Mononuclear cell (primary cell): ENCODE measurements at regions not wholly inside any gene's neighbourhood (a gene's known extent, or its start where the extent isn't known, plus 50 kb on each side); places are given as distances from the start of the nearest gene placed in this dataset.

ENCODE experiments used
- H3K27me3 ChIP-seq: 2 replicates; pipeline ENCODE4 v1.6.0; 2011; ENCODE audit warnings: low read length, control low read depth; ENCODE audit not compliant: insufficient read depth
- H3K4me1 ChIP-seq: 2 replicates; pipeline ENCODE4 v1.5.1; 2011; ENCODE audit warnings: mild to moderate bottlenecking, low read length, control low read depth; ENCODE audit not compliant: insufficient read depth
- H3K4me3 ChIP-seq: 2 replicates; pipeline ENCODE4 v1.5.1; 2011; ENCODE audit warnings: mild to moderate bottlenecking, low read length, moderate library complexity
- H3K9me3 ChIP-seq: 2 replicates; pipeline ENCODE4 v1.5.1; 2011; ENCODE audit warnings: low read depth, mild to moderate bottlenecking, control low read depth, low read length

DNA sequence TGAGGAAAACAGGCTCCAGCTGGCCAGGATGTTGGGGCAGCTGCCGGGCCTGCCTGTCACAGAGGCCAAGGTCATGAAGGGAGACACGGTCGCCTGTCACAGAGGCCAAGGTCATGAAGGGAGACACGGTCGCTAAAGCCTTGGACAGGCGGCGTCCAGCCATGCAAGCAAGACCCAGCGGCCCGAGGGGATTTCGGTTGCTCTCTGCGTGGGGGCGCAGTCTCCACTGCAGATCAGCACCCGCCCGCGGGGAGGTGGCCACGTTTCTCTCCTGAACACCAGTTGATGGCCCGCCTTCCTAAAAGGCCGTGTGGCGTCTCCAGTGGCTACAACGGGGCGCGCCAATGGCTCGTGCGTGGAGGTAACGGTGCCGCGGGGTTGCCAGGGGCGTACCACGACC lies 67.0 kb upstream of the PCGF5 start:
- no peak overlapping the region for H3K4me3 ChIP-seq
- no peaks in the 10 kb centered on the region for H3K9me3 ChIP-seq
- no peaks in the 10 kb centered on the region for H3K27me3 ChIP-seq
- no peaks in the 10 kb centered on the region for H3K4me1 ChIP-seq

DNA sequence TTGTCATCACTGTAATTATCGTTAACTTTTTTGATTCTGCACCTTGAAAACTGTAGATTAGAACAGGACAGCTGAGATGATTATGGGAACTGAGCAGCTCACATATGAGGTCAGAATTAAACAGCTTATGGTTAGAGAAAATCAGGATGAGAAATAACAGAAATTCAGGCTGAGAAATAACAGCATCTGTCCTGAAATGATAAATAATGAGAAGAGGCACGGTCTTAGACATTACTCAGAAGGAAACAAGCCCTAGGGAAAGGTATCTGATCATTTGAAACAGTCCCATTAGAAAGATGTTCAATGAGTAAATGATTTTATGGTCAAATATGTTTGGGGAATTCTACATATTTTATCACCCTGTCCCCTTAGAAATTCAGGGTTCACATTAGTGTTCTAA lies 65.6 kb upstream of the PCGF5 start:
- Histone ChIP-seq H3K27me3 (no peaks in the 10 kb centered on the region), H3K4me1 (no peaks in the 10 kb centered on the region), H3K4me3 (no peak overlapping the region), H3K9me3 (no peaks in the 10 kb centered on the region)

DNA sequence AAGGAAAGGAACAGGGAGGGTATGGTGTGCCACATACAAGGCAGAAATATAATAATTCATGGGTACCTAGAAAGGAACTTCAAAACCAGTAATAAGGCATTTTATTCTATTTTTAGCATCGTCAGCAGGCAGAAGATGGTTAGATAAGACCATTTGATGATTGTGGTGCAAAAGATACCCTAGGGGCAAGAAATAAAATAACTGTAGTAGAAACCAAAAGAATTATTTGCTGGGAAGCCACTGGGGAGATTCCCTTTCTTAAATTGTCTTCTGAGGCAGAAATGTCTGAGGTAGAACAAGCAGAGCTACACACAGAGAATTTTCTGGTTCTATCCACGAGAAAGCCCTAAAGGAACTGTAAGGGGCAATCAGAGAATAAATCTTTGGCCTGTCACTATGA lies 64.3 kb upstream of the PCGF5 start:
- Histone ChIP-seq H3K4me1 (no peaks in the 10 kb centered on the region), H3K9me3 (no peaks in the 10 kb centered on the region), H3K27me3 (no peaks in the 10 kb centered on the region)

DNA sequence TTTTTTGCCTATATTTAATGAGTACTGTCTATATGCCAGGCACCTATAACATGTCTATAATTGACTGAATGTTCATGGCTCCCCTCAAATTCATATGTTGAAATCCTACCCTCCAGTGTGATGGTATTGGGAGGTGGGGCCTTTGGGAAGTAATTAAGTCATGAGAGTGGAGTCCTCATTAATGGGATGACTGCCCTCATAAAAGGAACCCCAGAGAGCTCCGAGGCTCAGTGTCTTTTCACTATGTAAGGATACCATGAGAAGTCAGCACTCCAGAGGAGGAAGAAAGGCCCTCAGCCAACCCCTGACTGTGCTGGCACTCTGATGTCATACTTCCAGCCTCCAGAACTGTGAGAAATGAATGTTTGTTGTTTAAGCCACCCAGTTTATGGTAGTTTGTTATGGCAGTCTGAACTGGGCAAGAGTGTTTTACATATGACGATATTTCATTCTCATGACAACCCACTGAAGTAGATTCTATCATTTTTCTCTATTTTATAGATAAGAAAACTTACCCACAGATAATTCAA lies 61.1 kb upstream of the PCGF5 start:
- no peaks in the 10 kb centered on the region for H3K9me3 ChIP-seq
- H3K4me3 ChIP-seq = no peak overlapping the region
- peaks cover 12% of the 10 kb centered on the region for H3K4me1 ChIP-seq
- H3K27me3 ChIP-seq = no peaks in the 10 kb centered on the region

More for the DNA sequence above, 64.3 kb upstream of the PCGF5 start:
- H3K4me3 ChIP-seq = no peak overlapping the region

DNA sequence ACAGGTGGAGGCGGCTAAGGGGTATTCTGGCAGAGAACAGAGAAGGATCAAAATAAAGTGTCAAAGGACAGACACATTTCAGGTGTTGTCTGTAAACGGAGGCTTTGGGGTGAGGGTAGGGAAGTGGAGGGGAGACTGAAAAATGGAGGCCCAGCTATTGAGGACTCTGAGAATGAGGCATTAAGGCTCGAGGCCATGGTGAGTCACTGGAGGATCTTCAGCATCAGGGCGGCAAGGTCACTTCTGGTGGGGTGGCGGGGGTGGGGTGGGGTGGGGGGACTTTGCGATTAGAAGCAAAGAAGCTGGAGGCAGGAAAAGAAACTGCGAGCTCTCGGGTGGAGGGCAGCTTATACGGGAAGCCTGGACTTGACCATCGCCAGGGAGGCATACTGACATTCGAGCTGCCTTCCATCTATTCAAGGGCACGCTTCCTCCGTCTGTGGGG lies 58.4 kb upstream of the PCGF5 start:
- Histone ChIP-seq H3K9me3 (no peaks in the 10 kb centered on the region), H3K4me3 (peak overlapping the region; percentile 59), H3K27me3 (no peaks in the 10 kb centered on the region), H3K4me1 (peaks cover 18% of the 10 kb centered on the region)

DNA sequence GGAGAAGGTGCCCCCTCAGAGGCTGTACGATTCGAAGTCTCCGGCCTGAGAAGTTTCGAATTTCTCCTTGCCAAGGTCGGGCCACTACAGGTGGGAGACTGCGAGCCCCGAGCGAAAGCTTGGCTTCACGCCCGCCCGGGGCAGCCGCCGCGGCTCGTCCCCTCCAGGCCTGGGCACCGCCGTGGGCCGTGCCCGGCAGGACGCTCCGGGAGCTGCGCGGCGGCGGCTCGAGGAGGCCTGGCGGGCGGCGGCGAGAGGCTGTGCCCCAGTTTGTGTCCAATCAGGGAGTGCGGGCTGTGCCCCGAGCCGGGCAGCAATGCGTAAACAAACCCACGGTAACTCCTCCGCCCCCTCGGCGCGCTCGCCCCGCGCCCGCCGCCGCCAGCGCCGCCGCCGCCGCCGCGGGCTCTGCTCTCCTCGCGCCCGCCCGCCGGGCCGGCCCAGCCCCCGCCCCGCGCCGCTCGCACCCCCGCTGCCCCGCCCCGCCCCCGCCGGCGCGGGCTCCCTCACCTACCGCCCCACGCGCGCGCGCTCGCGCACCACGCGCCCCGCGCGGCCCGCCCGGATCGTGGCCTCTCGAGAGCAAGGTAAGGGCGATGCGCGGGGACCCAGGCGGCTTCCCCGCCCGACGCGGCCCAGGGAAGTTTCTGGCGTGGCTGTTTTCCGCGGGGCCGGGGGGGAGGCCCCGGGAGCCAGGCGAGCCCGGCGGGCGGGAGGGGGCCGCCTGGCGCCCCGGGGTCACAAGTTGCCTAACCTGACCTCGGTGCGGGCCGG lies 57.8 kb upstream of the PCGF5 start:
- H3K4me3 ChIP-seq = peak overlapping the region; percentile 78
- H3K27me3 ChIP-seq = no peaks in the 10 kb centered on the region
- H3K4me1 ChIP-seq = peaks cover 18% of the 10 kb centered on the region
- H3K9me3 ChIP-seq = no peaks in the 10 kb centered on the region

DNA sequence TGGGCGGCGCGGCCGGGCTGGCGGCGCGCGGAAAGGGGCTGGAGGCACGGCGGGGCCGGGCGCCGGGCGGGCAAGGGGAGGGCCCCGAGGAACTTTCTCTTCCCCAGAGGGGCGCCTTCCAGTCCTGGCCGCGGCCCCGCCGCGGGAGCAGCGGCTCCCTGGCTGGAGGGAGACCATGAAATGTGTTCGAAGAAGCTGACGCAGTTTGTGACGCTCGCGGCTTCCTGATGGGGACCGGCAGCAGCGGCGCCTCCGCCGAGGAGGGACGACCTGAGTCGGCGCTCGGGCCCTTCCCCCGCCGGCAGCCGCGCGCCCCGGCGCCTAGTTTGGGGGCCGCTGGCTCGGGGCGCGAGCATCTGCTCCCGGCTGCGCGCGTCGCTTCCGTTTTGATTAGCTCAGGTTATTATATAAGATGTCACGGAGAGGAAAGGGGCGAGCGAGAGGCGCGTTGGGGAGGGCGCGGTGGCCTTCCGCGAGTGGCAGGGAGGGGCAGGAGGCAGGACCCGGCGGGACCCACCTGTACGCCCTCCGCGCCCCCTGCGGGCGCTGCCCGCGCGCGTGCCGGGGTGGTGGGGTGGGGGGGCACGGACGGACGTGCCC lies 57.1 kb upstream of the PCGF5 start:
- H3K9me3 ChIP-seq = no peaks in the 10 kb centered on the region
- H3K4me3 ChIP-seq = peak overlapping the region; percentile 78
- H3K4me1 ChIP-seq = peaks cover 18% of the 10 kb centered on the region
- no peaks in the 10 kb centered on the region for H3K27me3 ChIP-seq

DNA sequence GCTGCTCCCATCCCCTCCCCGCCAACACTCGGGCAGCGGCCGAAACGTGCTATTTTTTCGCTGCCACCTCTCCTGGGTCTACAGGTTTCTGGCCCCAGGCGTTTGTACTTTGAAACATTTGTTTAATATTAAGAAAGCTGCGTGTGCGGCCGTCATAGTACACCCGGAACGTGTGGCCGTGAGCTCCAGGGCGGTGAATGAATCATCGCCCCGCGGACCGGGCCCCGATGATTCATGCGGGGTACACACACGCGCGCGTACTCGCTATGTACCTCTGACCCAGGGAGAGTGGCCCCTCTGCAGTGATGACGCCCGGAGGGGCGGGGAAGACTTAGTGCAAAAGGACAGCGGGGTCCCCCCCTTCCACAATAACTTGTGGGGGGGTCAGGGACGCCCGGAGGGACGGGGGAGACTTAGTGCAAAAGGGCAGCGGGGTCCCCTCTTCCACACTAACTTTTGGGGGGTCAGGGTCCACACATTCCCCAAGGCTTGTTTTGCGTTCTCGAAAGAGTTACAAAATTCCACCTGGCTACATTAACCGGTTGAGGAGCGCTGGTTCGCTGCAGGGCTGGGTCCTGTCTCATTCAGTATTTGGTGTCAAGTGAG lies 56.5 kb upstream of the PCGF5 start:
- Histone ChIP-seq H3K27me3 (no peaks in the 10 kb centered on the region), H3K4me3 (peak overlapping the region; percentile 78), H3K4me1 (peaks cover 18% of the 10 kb centered on the region), H3K9me3 (no peaks in the 10 kb centered on the region)

DNA sequence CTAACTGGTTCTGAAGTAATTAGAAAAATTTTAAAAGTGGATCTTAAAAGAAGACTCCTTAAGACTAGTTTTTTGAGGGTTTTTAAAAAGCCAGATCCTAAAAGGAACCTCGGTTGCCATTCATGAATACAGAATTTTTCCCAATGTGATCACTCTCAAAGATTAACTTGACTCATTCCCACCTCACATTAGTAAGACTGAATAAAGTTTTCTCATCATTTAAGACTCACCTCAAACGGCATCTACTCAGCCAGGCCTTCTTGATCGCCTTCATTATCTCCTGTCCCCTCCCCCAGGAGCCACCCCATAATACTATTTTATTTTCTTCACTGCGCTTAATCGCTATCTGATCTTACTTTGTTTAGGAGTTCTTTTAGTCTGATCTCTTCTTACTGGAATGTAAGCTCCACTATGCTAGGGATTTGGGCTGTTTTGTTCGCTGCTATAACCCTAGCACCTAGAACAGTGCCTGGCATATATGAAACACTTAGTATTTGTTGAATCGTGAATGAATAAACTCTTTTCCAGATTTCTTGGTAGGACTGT lies 55.9 kb upstream of the PCGF5 start:
- no peaks in the 10 kb centered on the region for H3K27me3 ChIP-seq
- peak overlapping the region; percentile 78 for H3K4me3 ChIP-seq
- peaks cover 18% of the 10 kb centered on the region for H3K4me1 ChIP-seq
- peaks cover 5% of the 10 kb centered on the region for H3K9me3 ChIP-seq

DNA sequence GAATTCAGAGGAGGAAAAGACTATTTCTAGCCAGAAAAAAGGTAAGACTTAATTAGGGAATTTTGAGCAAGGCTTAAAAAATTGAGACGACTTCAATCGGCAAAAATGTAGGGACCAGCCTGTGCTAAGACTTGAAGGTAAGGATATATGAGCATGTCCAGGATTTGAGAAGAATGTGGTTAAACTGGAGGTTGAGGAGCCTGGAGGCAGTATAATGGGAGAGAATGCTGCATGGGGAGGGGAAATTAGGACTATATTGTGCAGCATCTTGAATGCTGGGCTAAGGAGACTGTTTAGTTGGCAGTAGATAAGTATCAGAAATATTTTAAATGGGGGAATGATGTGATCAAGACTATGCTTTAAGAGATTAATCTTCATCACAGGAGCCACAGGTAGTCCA lies 53.1 kb upstream of the PCGF5 start:
- Histone ChIP-seq H3K9me3 (peaks cover 12% of the 10 kb centered on the region), H3K4me3 (no peak overlapping the region), H3K4me1 (peaks cover 12% of the 10 kb centered on the region), H3K27me3 (no peaks in the 10 kb centered on the region)

DNA sequence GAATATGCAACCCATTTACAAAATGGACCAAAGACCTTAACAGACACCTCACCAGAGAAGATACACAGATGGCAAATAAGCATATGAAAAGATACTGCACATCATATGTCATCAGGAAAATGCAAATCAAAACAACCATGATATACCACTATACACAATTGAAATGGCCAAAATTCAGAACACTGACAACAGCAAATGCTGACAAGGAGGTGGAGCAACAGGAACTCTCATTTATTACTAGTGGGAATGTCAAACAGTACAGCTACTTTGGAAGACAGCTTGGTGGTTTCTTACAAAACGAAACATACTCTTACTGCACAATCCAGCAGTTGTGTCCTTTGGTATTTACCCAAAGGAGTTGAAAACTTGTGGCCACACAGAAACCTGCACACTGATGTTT lies 50.0 kb upstream of the PCGF5 start:
- H3K27me3 ChIP-seq = no peaks in the 10 kb centered on the region
- H3K4me3 ChIP-seq = no peak overlapping the region
- no peaks in the 10 kb centered on the region for H3K4me1 ChIP-seq
- H3K9me3 ChIP-seq = peaks cover 12% of the 10 kb centered on the region
